ENCODE measurements at regions not wholly inside any gene's neighbourhood (a gene's known extent, or its start where the extent isn't known, plus 50 kb on each side); places are given as distances from the start of the nearest gene placed in this dataset.
"Not testable (repeated sequence)": the region's sequence is repeated elsewhere in the genome, so short reads cannot be mapped to it uniquely, and the experiment has no call there.

DNA sequence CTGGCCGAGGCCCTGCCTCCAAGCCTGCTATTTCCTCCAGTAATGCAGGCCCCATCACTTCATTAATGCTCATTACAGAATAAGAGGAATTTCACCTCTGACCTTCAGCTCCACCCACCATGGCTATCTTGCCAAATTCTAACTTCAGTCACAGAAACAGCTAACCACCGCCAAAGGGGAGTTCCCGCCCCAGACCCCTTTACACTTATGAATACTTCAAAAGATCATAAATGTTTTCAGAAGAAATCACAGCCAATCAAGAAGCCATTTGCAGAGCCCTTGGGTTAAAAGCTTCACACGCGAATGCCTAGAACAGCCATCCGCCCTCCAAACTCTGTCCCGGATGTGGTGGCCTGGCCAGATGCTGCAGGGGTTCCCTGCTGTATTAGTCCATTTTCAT, 73.8 kb upstream of the TWIST2 start:
- Mint-ChIP-seq H3K36me3 (ENCODE audit: low read depth, unreplicated experiment) (peaks cover 8% of the 10 kb centered on the region), H3K9me3 (ENCODE audit: unreplicated experiment) (peaks cover 6% of the 10 kb centered on the region), H3K27ac (ENCODE audit: unreplicated experiment) (no peak overlapping the region), H3K27me3 (ENCODE audit: unreplicated experiment) (peaks cover 7% of the 10 kb centered on the region), H3K4me1 (ENCODE audit: unreplicated experiment) (no peaks in the 10 kb centered on the region), H3K4me3 (ENCODE audit: unreplicated experiment) (no peak overlapping the region)
- TF ChIP-seq, protein P1, sequence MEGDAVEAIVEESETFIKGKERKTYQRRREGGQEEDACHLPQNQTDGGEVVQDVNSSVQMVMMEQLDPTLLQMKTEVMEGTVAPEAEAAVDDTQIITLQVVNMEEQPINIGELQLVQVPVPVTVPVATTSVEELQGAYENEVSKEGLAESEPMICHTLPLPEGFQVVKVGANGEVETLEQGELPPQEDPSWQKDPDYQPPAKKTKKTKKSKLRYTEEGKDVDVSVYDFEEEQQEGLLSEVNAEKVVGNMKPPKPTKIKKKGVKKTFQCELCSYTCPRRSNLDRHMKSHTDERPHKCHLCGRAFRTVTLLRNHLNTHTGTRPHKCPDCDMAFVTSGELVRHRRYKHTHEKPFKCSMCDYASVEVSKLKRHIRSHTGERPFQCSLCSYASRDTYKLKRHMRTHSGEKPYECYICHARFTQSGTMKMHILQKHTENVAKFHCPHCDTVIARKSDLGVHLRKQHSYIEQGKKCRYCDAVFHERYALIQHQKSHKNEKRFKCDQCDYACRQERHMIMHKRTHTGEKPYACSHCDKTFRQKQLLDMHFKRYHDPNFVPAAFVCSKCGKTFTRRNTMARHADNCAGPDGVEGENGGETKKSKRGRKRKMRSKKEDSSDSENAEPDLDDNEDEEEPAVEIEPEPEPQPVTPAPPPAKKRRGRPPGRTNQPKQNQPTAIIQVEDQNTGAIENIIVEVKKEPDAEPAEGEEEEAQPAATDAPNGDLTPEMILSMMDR (IDR thresholded peaks at IDR 0.05; ENCODE audit: unreplicated experiment), result no peak
- DNase-seq (ENCODE audit: low spot score), result no peak

DNA sequence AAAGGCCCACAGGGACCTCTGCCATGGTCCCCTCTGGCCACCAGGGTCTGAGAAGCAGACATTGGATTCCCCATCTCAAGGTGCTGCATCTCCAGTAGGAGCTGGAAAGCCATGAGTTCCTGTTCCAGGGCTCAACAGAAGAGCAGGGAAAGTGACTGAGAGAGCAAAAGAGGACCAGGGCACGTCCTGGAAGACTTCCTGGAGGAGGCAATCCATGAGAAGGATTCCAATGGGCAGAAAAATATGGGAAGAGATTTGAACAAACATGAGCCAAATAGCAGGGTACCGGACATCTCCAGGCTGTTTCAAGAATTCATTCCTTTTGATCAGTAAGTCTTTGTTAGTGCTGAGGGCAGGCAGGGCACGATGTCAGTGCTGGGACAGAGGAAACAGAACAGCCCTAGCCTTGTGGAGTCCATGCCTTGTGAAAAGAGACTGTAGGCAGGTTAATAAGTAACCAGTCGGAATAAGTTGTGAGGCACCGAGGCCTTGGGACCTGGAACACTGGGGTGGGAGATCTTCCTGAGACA, 72.8 kb upstream of the TWIST2 start:
- Mint-ChIP-seq H3K4me3 (ENCODE audit: unreplicated experiment) (peak overlapping the region; percentile 31), H3K4me1 (ENCODE audit: unreplicated experiment) (no peaks in the 10 kb centered on the region), H3K36me3 (ENCODE audit: low read depth, unreplicated experiment) (peaks cover 8% of the 10 kb centered on the region), H3K27me3 (ENCODE audit: unreplicated experiment) (peaks cover 7% of the 10 kb centered on the region), H3K27ac (ENCODE audit: unreplicated experiment) (no peak overlapping the region), H3K9me3 (ENCODE audit: unreplicated experiment) (peaks cover 6% of the 10 kb centered on the region)
- TF ChIP-seq, protein P1 (IDR thresholded peaks at IDR 0.05; ENCODE audit: unreplicated experiment), result no peak
- no peak for DNase-seq (ENCODE audit: low spot score)

DNA sequence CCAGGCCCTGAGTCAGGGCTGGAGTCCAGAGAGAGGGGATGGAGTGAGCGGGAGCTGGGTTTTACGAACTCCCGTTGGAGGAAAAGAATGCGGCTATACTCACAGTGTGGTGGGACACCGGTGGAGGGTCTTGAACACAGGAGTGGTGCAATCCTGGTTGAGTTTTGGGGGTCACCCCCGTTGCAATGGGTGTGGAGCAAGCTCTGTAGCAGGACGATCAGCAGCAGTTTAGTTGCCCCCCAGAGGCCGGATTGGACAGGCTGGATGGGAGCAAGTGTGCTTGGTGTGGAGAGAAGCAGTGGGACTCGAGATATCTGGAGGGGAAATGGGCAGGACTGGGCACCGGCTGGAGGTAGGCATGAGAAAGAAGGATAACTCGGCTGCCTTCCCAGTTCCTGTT, 72.3 kb upstream of the TWIST2 start:
- DNase-seq (ENCODE audit: low spot score), result no peak
- Mint-ChIP-seq H3K9me3 (ENCODE audit: unreplicated experiment) (peaks cover 6% of the 10 kb centered on the region), H3K27ac (ENCODE audit: unreplicated experiment) (no peak overlapping the region), H3K36me3 (ENCODE audit: low read depth, unreplicated experiment) (peaks cover 8% of the 10 kb centered on the region), H3K27me3 (ENCODE audit: unreplicated experiment) (peaks cover 7% of the 10 kb centered on the region), H3K4me1 (ENCODE audit: unreplicated experiment) (no peaks in the 10 kb centered on the region), H3K4me3 (ENCODE audit: unreplicated experiment) (no peak overlapping the region)
- TF ChIP-seq, protein P1 (IDR thresholded peaks at IDR 0.05; ENCODE audit: unreplicated experiment), result no peak

DNA sequence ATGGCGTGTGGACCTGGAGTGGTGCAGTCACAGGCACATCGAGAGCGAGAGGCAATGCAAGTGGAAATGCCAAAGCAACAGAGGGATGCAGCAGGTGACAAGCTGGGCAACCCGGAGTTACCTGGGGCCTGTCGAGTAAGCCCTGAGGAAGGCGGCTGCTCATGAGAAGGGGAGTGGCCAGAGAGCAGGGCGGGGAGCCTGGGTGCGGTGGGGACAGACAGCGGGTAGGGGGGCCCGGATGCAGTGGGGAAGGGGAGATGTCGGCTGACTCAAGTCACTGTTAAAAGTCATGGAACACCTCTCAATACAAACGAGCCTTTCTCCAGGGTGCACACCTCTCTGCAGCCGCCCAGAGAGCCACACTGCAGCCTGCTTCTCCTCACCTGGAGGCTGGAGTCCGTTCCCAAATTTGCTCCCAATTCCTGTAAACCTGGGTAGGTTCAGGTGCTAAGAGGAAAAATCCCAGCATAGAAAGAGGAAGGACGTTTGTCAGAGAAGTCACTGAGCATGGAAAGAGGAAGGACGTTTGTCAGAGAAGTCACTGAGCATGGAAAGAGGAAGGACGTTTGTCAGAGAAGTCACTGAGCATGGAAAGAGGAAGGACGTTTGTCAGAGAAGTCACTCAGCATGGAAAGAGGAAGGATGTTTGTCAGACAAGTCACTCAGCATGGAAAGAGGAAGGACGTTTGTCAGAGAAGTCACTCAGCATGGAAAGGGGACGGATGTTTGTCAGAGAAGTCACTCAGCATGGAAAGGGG, 71.7 kb upstream of the TWIST2 start:
- DNase-seq (ENCODE audit: low spot score), result no peak
- Mint-ChIP-seq H3K27me3 (ENCODE audit: unreplicated experiment) (peaks cover 7% of the 10 kb centered on the region), H3K27ac (ENCODE audit: unreplicated experiment) (no peak overlapping the region), H3K36me3 (ENCODE audit: low read depth, unreplicated experiment) (peaks cover 8% of the 10 kb centered on the region), H3K4me1 (ENCODE audit: unreplicated experiment) (no peaks in the 10 kb centered on the region), H3K4me3 (ENCODE audit: unreplicated experiment) (no peak overlapping the region), H3K9me3 (ENCODE audit: unreplicated experiment) (peaks cover 6% of the 10 kb centered on the region)
- TF ChIP-seq, protein P1 (IDR thresholded peaks at IDR 0.05; ENCODE audit: unreplicated experiment), result no peak

DNA sequence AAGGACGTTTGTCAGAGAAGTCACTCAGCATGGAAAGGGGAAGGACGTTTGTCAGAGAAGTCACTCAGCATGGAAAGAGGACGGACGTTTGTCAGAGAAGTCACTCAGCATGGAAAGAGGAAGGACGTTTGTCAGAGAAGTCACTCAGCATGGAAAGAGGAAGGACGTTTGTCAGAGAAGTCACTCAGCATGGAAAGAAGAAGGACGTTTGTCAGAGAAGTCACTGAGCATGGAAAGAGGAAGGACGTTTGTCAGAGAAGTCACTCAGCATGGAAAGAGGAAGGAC, 71.2 kb upstream of the TWIST2 start:
- not testable (repeated sequence) for H3K27ac Mint-ChIP-seq (ENCODE audit: unreplicated experiment); H3K36me3 Mint-ChIP-seq (ENCODE audit: low read depth, unreplicated experiment); H3K4me3 Mint-ChIP-seq (ENCODE audit: unreplicated experiment); H3K9me3 Mint-ChIP-seq (ENCODE audit: unreplicated experiment); H3K27me3 Mint-ChIP-seq (ENCODE audit: unreplicated experiment); H3K4me1 Mint-ChIP-seq (ENCODE audit: unreplicated experiment); DNase-seq (ENCODE audit: low spot score)

Data from endothelial cell (in vitro differentiated cells).